ENCODE measurements at regions not wholly inside any gene's neighbourhood (a gene's known extent, or its start where the extent isn't known, plus 50 kb on each side); places are given as distances from the start of the nearest gene placed in this dataset.

DNA sequence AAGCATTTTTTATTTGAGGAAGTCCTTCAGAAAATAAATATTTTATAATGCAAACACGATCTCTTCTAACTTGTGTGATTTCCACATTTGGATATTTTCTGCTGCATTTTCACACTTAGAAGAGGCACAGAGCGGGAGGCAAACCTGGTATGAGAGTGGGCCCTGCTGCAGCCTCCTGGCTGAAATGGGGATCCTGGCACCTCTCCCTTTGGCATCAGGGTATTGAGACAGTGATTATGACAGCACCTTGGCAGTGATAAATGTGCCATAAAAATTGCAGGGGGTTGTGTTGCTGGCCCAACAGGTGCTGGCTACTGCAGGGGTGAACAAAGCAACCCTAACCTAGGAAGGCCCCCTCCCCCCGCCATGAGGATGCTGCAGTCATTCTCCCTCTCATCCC, 128.6 kb downstream of the TSN start:
- DNase-seq (ENCODE audit: extremely low read depth, low read depth): no peak
- TF ChIP-seq, protein P1, sequence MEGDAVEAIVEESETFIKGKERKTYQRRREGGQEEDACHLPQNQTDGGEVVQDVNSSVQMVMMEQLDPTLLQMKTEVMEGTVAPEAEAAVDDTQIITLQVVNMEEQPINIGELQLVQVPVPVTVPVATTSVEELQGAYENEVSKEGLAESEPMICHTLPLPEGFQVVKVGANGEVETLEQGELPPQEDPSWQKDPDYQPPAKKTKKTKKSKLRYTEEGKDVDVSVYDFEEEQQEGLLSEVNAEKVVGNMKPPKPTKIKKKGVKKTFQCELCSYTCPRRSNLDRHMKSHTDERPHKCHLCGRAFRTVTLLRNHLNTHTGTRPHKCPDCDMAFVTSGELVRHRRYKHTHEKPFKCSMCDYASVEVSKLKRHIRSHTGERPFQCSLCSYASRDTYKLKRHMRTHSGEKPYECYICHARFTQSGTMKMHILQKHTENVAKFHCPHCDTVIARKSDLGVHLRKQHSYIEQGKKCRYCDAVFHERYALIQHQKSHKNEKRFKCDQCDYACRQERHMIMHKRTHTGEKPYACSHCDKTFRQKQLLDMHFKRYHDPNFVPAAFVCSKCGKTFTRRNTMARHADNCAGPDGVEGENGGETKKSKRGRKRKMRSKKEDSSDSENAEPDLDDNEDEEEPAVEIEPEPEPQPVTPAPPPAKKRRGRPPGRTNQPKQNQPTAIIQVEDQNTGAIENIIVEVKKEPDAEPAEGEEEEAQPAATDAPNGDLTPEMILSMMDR (IDR thresholded peaks at IDR 0.05; ENCODE audit: low read depth, low read length): no peak

DNA sequence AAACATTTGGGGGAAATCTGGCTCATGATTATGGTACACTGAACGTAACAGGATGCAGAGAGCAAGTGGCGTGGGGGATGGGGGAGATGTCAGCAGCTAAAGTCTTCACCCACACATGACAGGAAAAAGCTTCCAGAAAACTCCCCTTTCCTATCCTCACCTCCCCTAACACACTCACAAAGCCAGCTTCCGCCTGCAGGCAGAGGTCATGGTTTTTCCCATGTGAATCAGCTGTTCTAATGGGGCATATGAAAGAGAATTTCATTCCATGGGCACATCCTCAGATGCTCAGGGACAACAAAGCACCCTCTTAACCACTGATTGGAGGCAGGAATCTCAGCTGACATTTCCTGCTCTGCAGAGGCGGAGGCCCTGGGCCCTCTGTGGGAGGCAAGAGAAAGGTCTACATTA, 129.1 kb downstream of the TSN start:
- TF ChIP-seq, protein P1 (IDR thresholded peaks at IDR 0.05; ENCODE audit: low read depth, low read length): no peak
- DNase-seq (ENCODE audit: extremely low read depth, low read depth): no peak

DNA sequence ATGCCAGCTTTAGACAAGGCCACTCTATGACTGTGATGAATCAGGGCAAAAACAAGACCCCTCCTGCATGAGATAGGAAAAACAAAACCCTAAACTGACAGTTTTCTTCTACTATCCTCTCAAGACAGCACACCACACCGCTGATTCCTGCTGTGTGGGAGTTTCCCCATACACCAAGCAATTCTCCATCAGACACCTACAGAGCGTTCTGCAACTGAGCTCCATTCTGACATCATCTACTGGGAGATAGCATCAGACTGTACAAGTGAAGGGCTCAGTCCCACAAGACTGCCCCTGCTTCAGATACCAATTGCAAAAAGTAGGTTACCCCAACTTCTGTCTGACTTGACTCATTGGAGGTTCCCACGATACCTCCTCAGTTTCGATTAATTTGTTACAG, 130.6 kb downstream of the TSN start:
- DNase-seq (ENCODE audit: extremely low read depth, low read depth): no peak
- TF ChIP-seq, protein P1 (IDR thresholded peaks at IDR 0.05; ENCODE audit: low read depth, low read length): no peak

DNA sequence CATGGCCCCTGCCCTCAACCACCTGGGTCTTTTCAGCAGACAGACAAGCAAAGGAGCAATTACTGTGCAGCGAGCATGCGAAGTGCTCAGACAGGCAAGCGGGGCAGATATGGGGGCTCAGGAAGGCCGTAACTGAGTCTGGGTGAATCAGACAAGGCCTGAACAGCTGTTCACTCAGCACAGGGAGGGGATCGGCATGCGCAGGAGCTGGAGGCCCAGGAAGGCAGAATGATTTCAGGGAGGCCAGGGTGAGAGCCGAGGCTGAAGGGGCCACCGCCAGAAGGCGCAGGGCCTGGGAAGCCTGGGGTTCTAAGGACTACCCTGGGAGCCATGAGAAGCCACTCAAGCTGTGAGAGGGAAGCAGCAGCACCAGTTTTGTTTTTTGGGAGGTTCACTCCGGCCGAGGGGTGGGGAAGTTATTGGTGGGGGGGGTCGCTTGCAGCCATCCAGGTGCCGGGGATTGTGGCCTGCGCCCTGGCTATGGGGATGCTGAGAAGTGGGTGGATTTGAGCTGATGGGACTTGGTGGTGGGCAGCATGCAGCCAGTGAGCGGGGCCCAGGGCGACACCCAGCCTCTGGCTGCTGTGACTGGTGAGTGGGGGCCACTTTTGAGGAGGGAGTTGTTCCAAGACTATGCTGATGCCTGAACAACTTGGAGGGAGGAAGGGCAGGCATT, 132.2 kb downstream of the TSN start:
- no peak for DNase-seq (ENCODE audit: extremely low read depth, low read depth)
- TF ChIP-seq, protein P1 (IDR thresholded peaks at IDR 0.05; ENCODE audit: low read depth, low read length): no peak

DNA sequence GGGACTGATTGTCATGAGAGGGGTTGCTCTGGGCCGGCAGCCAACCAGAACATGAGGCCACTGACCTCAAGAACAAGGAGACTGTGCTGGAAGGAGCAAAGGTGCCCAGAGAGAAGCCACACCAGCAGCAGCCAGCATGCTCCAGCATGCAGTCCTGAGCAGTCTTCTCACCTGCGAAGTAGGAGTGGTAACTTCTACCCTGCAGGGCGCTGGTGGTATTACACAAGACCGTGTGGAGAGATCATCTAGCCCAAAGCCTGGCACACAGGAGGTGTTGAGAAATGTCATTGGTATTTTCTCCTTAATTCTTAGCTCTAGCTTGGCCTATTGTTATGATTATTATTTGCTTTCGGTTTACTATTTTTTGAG, 132.7 kb downstream of the TSN start:
- TF ChIP-seq, protein P1 (IDR thresholded peaks at IDR 0.05; ENCODE audit: low read depth, low read length): no peak; the same call in 1 of the 2 replicates
- DNase-seq (ENCODE audit: extremely low read depth, low read depth): no peak

DNA sequence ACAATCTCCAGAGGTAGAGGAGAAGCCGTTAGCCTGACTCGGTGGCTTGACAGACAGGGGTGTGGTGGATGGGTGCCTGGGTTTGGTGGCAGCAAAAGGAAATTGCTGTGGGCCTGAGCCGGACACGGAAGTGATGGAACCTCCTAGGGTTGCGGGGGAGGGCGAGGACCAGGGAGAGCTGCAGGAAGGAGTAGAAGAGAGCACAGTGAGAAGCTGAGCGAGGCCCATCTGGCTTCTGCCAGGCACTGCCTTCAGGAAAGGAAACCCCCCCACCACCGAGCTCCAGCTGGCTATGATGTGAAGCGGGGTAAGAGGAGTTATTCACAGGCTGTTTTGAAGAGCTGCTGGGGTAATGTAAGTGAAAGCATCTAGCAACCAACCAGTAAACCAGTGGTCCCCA, 134.6 kb downstream of the TSN start:
- no peak for DNase-seq (ENCODE audit: extremely low read depth, low read depth)
- TF ChIP-seq, protein P1 (IDR thresholded peaks at IDR 0.05; ENCODE audit: low read depth, low read length): no peak

DNA sequence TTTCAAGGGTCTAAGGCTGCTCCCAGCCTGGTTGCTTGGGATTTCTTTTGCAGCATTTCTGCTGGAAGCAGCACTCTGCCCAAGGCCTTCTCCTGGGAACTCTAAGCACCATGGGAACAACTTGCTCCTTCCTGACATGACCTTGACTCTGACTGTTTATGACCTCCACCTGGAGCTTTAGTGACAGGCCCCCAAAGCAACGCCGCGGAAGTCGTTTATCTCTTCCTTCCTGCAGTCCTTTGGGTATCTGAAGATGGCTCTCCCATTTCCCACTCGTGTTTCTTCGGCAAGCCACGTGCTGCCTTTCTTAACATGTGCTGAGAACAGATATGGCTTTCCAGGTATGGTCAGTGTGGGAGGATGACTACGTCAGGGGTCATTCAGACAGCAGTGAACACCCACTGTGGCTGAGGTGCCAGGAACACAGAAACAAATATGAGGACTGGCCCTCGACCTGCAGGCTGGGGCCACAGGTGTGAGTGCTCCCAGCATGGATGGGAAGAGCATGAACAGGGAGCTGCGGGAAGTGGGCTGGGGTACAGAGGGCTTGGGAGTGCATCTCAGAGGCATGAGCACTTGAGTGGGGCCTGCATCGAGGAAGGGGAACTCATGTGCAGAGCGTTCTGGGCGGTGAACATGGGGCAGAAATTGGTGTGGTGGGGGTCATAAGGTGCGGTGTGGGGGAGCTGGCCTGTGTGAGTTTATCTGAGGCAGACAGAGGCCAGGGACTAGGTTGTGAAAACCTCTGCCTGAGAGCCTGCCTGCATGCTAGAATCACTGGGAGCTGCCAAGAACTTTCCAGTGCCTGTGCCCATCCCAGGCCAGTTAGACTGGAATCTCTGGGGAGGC, 140.5 kb downstream of the TSN start:
- TF ChIP-seq, protein P1 (IDR thresholded peaks at IDR 0.05; ENCODE audit: low read depth, low read length): no peak
- DNase-seq (ENCODE audit: extremely low read depth, low read depth): no peak
